Gastroesophageal sphincter (tissue), 4 donors: ENCODE measurements at regions not wholly inside any gene's neighbourhood (a gene's known extent, or its start where the extent isn't known, plus 50 kb on each side); places are given as distances from the start of the nearest gene placed in this dataset.

Experiments used
- ATAC-seq: fragments of 150-250 bp; one replicate; pipeline ENCODE4 v1.9.1; 2016; ENCODE audit warnings: mild to moderate bottlenecking, moderate library complexity
- H3K27ac ChIP-seq, 4 donors: fragments of 200-600 bp; sonication (generic) in 3 of 4; 1 replicate in 3 of 4; 2 replicates in 1 of 4; pipeline ENCODE4 v1.5.1; 2016 to 2019
- H3K27me3 ChIP-seq: fragments of 200-600 bp; sonication (generic); one replicate; pipeline ENCODE4 v1.5.1; 2019
- H3K36me3 ChIP-seq, 2 donors: fragments of 200-600 bp; sonication (generic); one replicate each; pipeline ENCODE4 v1.5.1; 2019; ENCODE audit warnings: control low read depth in 1 of 2
- H3K4me1 ChIP-seq, 3 donors: fragments of 200-600 bp; sonication (generic); 1 replicate in 2 of 3; 2 replicates in 1 of 3; pipeline ENCODE4 v1.5.1; 2016 to 2019; ENCODE audit warnings: control low read depth in 2 of 3
- H3K4me3 ChIP-seq, 2 donors: fragments of 200-600 bp; sonication (generic); one replicate each; pipeline ENCODE4 v1.5.1; 2019; ENCODE audit warnings: mild to moderate bottlenecking in 1 of 2, moderate library complexity in 1 of 2
- H3K9me3 ChIP-seq, 3 donors: fragments of 200-600 bp; sonication (generic); one replicate each; pipeline ENCODE4 v1.5.1; 2017 to 2019; ENCODE audit warnings: control low read depth in 2 of 3
- CTCF ChIP-seq, 4 experiments: fragments of 200-600 bp in 2 of 4; fragments of 450-650 bp in 2 of 4; sonication (generic) in 1 of 4; IDR thresholded peaks; one replicate each; pipeline ENCODE4 v1.5.1; 2017 to 2019; ENCODE audit warnings: antibody characterized with exemption in 4 of 4, mild to moderate bottlenecking in 2 of 4, moderate library complexity in 2 of 4
- EP300 ChIP-seq: sonication (generic); formaldehyde crosslinking; IDR thresholded peaks from one replicate; pipeline ENCODE4 v1.6.1; 2017; ENCODE audit warnings: antibody characterized with exemption, mild to moderate bottlenecking
- POLR2A ChIP-seq, 2 donors: fragments of 450-650 bp; IDR thresholded peaks; one replicate each; pipeline ENCODE4 v1.6.1; 2017; ENCODE audit warnings: antibody characterized with exemption in 2 of 2, mild to moderate bottlenecking in 2 of 2, moderate library complexity in 1 of 2
- POLR2AphosphoS5 ChIP-seq: sonication (generic); formaldehyde crosslinking; IDR thresholded peaks from one replicate; pipeline ENCODE4 v1.6.1; 2017; ENCODE audit warnings: antibody characterized with exemption
- WGBS, 2 donors: methylation state at CpG; one replicate each; pipeline ENCODE4 v1.1.5; 2018; ENCODE audit warnings: low coverage in 1 of 2; 5-methylcytosine and 5-hydroxymethylcytosine counted together

GRCh38 chr14:105871590-105871989, 345.2 kb downstream of the TMEM121 start:
- Histone ChIP-seq H3K4me1 (no peaks in the 10 kb centered on the region), H3K27ac (no peak overlapping the region), H3K36me3 (no peaks in the 10 kb centered on the region), H3K27me3 (no peaks in the 10 kb centered on the region), H3K4me3 (no peak overlapping the region), H3K9me3 (no peaks in the 10 kb centered on the region)
- TF ChIP-seq EP300: no peak
- TF ChIP-seq POLR2AphosphoS5: no peak
- no peak for TF ChIP-seq POLR2A (IDR thresholded peaks at IDR 0.05)
- TF ChIP-seq CTCF (IDR thresholded peaks at IDR 0.05): no peak
- ATAC-seq: no peak
- WGBS, 2 donors: 51 to 54% methylated on average over 3 of the region's 3 CpGs

GRCh38 chr14:105873870-105874512, 347.6 kb downstream of the TMEM121 start:
- no peak for TF ChIP-seq CTCF (IDR thresholded peaks at IDR 0.05)
- TF ChIP-seq POLR2A (IDR thresholded peaks at IDR 0.05): no peak
- TF ChIP-seq EP300: no peak
- TF ChIP-seq POLR2AphosphoS5: no peak
- no peak overlapping the region for H3K4me3 ChIP-seq

GRCh38 chr14:105876158-105876557, 349.8 kb downstream of the TMEM121 start:
- no peak overlapping the region for H3K4me3 ChIP-seq
- peaks cover 37% of the 10 kb centered on the region for H3K27me3 ChIP-seq
- H3K36me3 ChIP-seq: no peaks in the 10 kb centered on the region
- TF ChIP-seq POLR2A (IDR thresholded peaks at IDR 0.05) (no peak), EP300 (no peak), CTCF (IDR thresholded peaks at IDR 0.05) (no peak), POLR2AphosphoS5 (no peak)
- H3K9me3 ChIP-seq: no peaks in the 10 kb centered on the region
- no peak overlapping the region for H3K27ac ChIP-seq
- ATAC-seq: no peak
- H3K4me1 ChIP-seq: no peaks in the 10 kb centered on the region
- WGBS, 2 donors: 57% methylated on average over 4 of the region's 4 CpGs; no CpG with 5 or more reads in 1 of the 2 donors

More at GRCh38 chr14:105873870-105874512, 347.6 kb downstream of the TMEM121 start:
- 50 to 56% methylated on average over 1 to 4 of the region's 4 CpGs for WGBS, 2 donors
- Histone ChIP-seq H3K27me3 (peaks cover 20% of the 10 kb centered on the region), H3K36me3 (no peaks in the 10 kb centered on the region), H3K9me3 (no peaks in the 10 kb centered on the region), H3K4me1 (no peaks in the 10 kb centered on the region), H3K27ac (no peak overlapping the region)
- no peak for ATAC-seq

- no peak for ATAC-seq
- WGBS, 2 donors: 70 to 86% methylated on average over 2 of the region's 8 CpGs
- Histone ChIP-seq H3K27me3 (peaks cover 42% of the 10 kb centered on the region), H3K36me3 (no peaks in the 10 kb centered on the region), H3K4me1 (no peaks in the 10 kb centered on the region), H3K9me3 (no peaks in the 10 kb centered on the region), H3K27ac (no peak overlapping the region), H3K4me3 (no peak overlapping the region)
- TF ChIP-seq POLR2AphosphoS5 (no peak), POLR2A (IDR thresholded peaks at IDR 0.05) (no peak), CTCF (IDR thresholded peaks at IDR 0.05) (no peak), EP300 (no peak)
Observed at GRCh38 chr14:105876829-105877228, 350.4 kb downstream of the TMEM121 start.

- 75 to 87% methylated on average over 7 to 9 of the region's 9 CpGs for WGBS, 2 donors
- no peak overlapping the region for H3K27ac ChIP-seq
- TF ChIP-seq POLR2A (IDR thresholded peaks at IDR 0.05) (no peak), CTCF (IDR thresholded peaks at IDR 0.05) (no peak), EP300 (no peak), POLR2AphosphoS5 (no peak)
- peaks cover 42% of the 10 kb centered on the region for H3K27me3 ChIP-seq
- ATAC-seq: no peak
- H3K9me3 ChIP-seq: no peaks in the 10 kb centered on the region
- H3K4me3 ChIP-seq: no peak overlapping the region
- H3K4me1 ChIP-seq: no peaks in the 10 kb centered on the region
- no peaks in the 10 kb centered on the region for H3K36me3 ChIP-seq
Observed at GRCh38 chr14:105877645-105878044, 351.3 kb downstream of the TMEM121 start.
